ENCODE measurements at regions not wholly inside any gene's neighbourhood (a gene's known extent, or its start where the extent isn't known, plus 50 kb on each side); places are given as distances from the start of the nearest gene placed in this dataset.
A peak's percentile ranks its signal among the peaks of the same experiment; 100 is the strongest.
"Not testable (repeated sequence)": the region's sequence is repeated elsewhere in the genome, so short reads cannot be mapped to it uniquely, and the experiment has no call there.

GRCh38 chr2:238521002-238521401 lies 94.3 kb downstream of the ASB1 start:
- no peak for DNase-seq (ENCODE audit: low read depth)

GRCh38 chr2:238521870-238522269 lies 95.1 kb downstream of the ASB1 start:
- no peak for DNase-seq (ENCODE audit: low read depth)

GRCh38 chr2:238523158-238524110 lies 96.7 kb downstream of the ASB1 start:
- peak; percentile 80 for DNase-seq (ENCODE audit: low read depth)

- no peak for DNase-seq (ENCODE audit: low read depth)
These were observed 97.8 kb downstream of the ASB1 start for GRCh38 chr2:238524426-238524983.

- no peak for DNase-seq (ENCODE audit: low read depth)
These were observed 99.3 kb downstream of the ASB1 start for GRCh38 chr2:238525990-238526389.

GRCh38 chr2:238527565-238527964 lies 100.8 kb downstream of the ASB1 start:
- DNase-seq (ENCODE audit: low read depth) = no peak

GRCh38 chr2:238528953-238529781 lies 102.4 kb downstream of the ASB1 start:
- DNase-seq (ENCODE audit: low read depth) = peak; percentile 45

- not testable (repeated sequence) for DNase-seq (ENCODE audit: low read depth)
These were observed 104.4 kb downstream of the ASB1 start for GRCh38 chr2:238531017-238531645.

- not testable (repeated sequence) for DNase-seq (ENCODE audit: low read depth)
These were observed 117.0 kb downstream of the ASB1 start for GRCh38 chr2:238543732-238544131.

- DNase-seq (ENCODE audit: low read depth) = no peak
These were observed 122.3 kb downstream of the ASB1 start for GRCh38 chr2:238548902-238549462.

- no peak for DNase-seq (ENCODE audit: low read depth)
These were observed 123.1 kb downstream of the ASB1 start for GRCh38 chr2:238549866-238550265.

GRCh38 chr2:238551091-238551490 lies 124.4 kb downstream of the ASB1 start:
- no peak for DNase-seq (ENCODE audit: low read depth)

GRCh38 chr2:238552226-238552625 lies 125.5 kb downstream of the ASB1 start:
- no peak for DNase-seq (ENCODE audit: low read depth)

GRCh38 chr2:238553159-238553558 lies 126.4 kb downstream of the ASB1 start:
- no peak for DNase-seq (ENCODE audit: low read depth)

- DNase-seq (ENCODE audit: low read depth) = no peak
These were observed 128.0 kb downstream of the ASB1 start for GRCh38 chr2:238554468-238555315.

- DNase-seq (ENCODE audit: low read depth) = no peak
These were observed 129.2 kb downstream of the ASB1 start for GRCh38 chr2:238555786-238556542.

GRCh38 chr2:238557431-238557830 lies 130.7 kb downstream of the ASB1 start:
- no peak for DNase-seq (ENCODE audit: low read depth)

- no peak for DNase-seq (ENCODE audit: low read depth)
These were observed 131.2 kb downstream of the ASB1 start for GRCh38 chr2:238557936-238558335.

GRCh38 chr2:238558456-238559099 lies 131.9 kb downstream of the ASB1 start:
- no peak for DNase-seq (ENCODE audit: low read depth)

- DNase-seq (ENCODE audit: low read depth) = no peak
These were observed 133.5 kb downstream of the ASB1 start for GRCh38 chr2:238560234-238560633.
